ENCODE measurements at regions not wholly inside any gene's neighbourhood (a gene's known extent, or its start where the extent isn't known, plus 50 kb on each side); places are given as distances from the start of the nearest gene placed in this dataset.

- H3K27me3 ChIP-seq (ENCODE audit: insufficient read depth, low read length, poor library complexity, severe bottlenecking) = no peaks in the 10 kb centered on the region
- H3K9me2 ChIP-seq (replicated peaks; ENCODE audit: low read depth, low read length) = no peaks in the 10 kb centered on the region
- H4K20me1 ChIP-seq (ENCODE audit: insufficient read depth, low read length, poor library complexity, severe bottlenecking) = no peaks in the 10 kb centered on the region
- no peak for TF ChIP-seq EZH2phosphoT487 (IDR thresholded peaks at IDR 0.05; ENCODE audit: borderline replicate concordance)
- no peak for TF ChIP-seq CTCF (conservative IDR thresholded peaks at IDR 0.05; ENCODE audit: low read length)
- H3K9ac ChIP-seq (ENCODE audit: low read depth, low read length, poor library complexity, severe bottlenecking) = no peak overlapping the region
- no peak overlapping the region for H3K4me3 ChIP-seq (ENCODE audit: low read length, poor library complexity, severe bottlenecking)
- H3F3A ChIP-seq (ENCODE audit: low read depth) = no peaks in the 10 kb centered on the region
- no peak overlapping the region for H2AFZ ChIP-seq (ENCODE audit: low read length)
- no peaks in the 10 kb centered on the region for H3K36me3 ChIP-seq (ENCODE audit: insufficient read depth, low read length)
- no peaks in the 10 kb centered on the region for H3K79me2 ChIP-seq (ENCODE audit: insufficient read depth, low read length)
- H3K4me2 ChIP-seq (ENCODE audit: low read depth, low read length, poor library complexity, severe bottlenecking) = no peak overlapping the region
- no peaks in the 10 kb centered on the region for H3K9me3 ChIP-seq (ENCODE audit: insufficient read depth, low read depth, low read length)
- H3K4me1 ChIP-seq (ENCODE audit: insufficient read depth, low read length, poor library complexity, severe bottlenecking) = no peaks in the 10 kb centered on the region
Measured at GRCh38 chr6:164401871-164402270, 907.5 kb downstream of the C6orf118 start.

GRCh38 chr6:164398647-164399046 is 910.8 kb downstream of the C6orf118 start:
- H3K4me2 ChIP-seq (ENCODE audit: low read depth, low read length, poor library complexity, severe bottlenecking) = no peak overlapping the region
- H3F3A ChIP-seq (ENCODE audit: low read depth) = no peaks in the 10 kb centered on the region
- no peaks in the 10 kb centered on the region for H4K20me1 ChIP-seq (ENCODE audit: insufficient read depth, low read length, poor library complexity, severe bottlenecking)
- H3K9ac ChIP-seq (ENCODE audit: low read depth, low read length, poor library complexity, severe bottlenecking) = no peak overlapping the region
- H3K9me2 ChIP-seq (replicated peaks; ENCODE audit: low read depth, low read length) = no peaks in the 10 kb centered on the region
- H2AFZ ChIP-seq (ENCODE audit: low read length) = no peak overlapping the region
- no peaks in the 10 kb centered on the region for H3K36me3 ChIP-seq (ENCODE audit: insufficient read depth, low read length)
- no peaks in the 10 kb centered on the region for H3K4me1 ChIP-seq (ENCODE audit: insufficient read depth, low read length, poor library complexity, severe bottlenecking)
- H3K4me3 ChIP-seq (ENCODE audit: low read length, poor library complexity, severe bottlenecking) = no peak overlapping the region
- H3K27me3 ChIP-seq (ENCODE audit: insufficient read depth, low read length, poor library complexity, severe bottlenecking) = no peaks in the 10 kb centered on the region
- no peaks in the 10 kb centered on the region for H3K9me3 ChIP-seq (ENCODE audit: insufficient read depth, low read depth, low read length)
- TF ChIP-seq CTCF (conservative IDR thresholded peaks at IDR 0.05; ENCODE audit: low read length) (no peak), EZH2phosphoT487 (IDR thresholded peaks at IDR 0.05; ENCODE audit: borderline replicate concordance) (no peak)
- H3K79me2 ChIP-seq (ENCODE audit: insufficient read depth, low read length) = no peaks in the 10 kb centered on the region

GRCh38 chr6:164396071-164397047 is 913.0 kb downstream of the C6orf118 start:
- no peaks in the 10 kb centered on the region for H3K9me2 ChIP-seq (replicated peaks; ENCODE audit: low read depth, low read length)
- no peaks in the 10 kb centered on the region for H3K36me3 ChIP-seq (ENCODE audit: insufficient read depth, low read length)
- no peaks in the 10 kb centered on the region for H4K20me1 ChIP-seq (ENCODE audit: insufficient read depth, low read length, poor library complexity, severe bottlenecking)
- peak overlapping the region; percentile 26 for H3K4me2 ChIP-seq (ENCODE audit: low read depth, low read length, poor library complexity, severe bottlenecking)
- H3K79me2 ChIP-seq (ENCODE audit: insufficient read depth, low read length) = no peaks in the 10 kb centered on the region
- H3K27me3 ChIP-seq (ENCODE audit: insufficient read depth, low read length, poor library complexity, severe bottlenecking) = no peaks in the 10 kb centered on the region
- no peaks in the 10 kb centered on the region for H3K9me3 ChIP-seq (ENCODE audit: insufficient read depth, low read depth, low read length)
- no peaks in the 10 kb centered on the region for H3F3A ChIP-seq (ENCODE audit: low read depth)
- no peaks in the 10 kb centered on the region for H3K4me1 ChIP-seq (ENCODE audit: insufficient read depth, low read length, poor library complexity, severe bottlenecking)
- H3K4me3 ChIP-seq (ENCODE audit: low read length, poor library complexity, severe bottlenecking) = peak overlapping the region; percentile 23
- H2AFZ ChIP-seq (ENCODE audit: low read length) = no peak overlapping the region
- TF ChIP-seq CTCF (conservative IDR thresholded peaks at IDR 0.05; ENCODE audit: low read length) = no peak
- TF ChIP-seq EZH2phosphoT487 (IDR thresholded peaks at IDR 0.05; ENCODE audit: borderline replicate concordance) = no peak
- no peak overlapping the region for H3K9ac ChIP-seq (ENCODE audit: low read depth, low read length, poor library complexity, severe bottlenecking)
